HG03571 (cell line): ENCODE measurements at regions not wholly inside any gene's neighbourhood (a gene's known extent, or its start where the extent isn't known, plus 50 kb on each side); places are given as distances from the start of the nearest gene placed in this dataset.
"Not testable (repeated sequence)": the region's sequence is repeated elsewhere in the genome, so short reads cannot be mapped to it uniquely, and the experiment has no call there.

ENCODE experiments used
- ATAC-seq: cut with Tn5 transposase; IDR thresholded peaks from one replicate; pipeline ENCODE4 v1.9.1; 2021; ENCODE audit not compliant: unreplicated experiment

- ATAC-seq: no peak
Measured at GRCh38 chr18:11468617-11469016, 140.8 kb upstream of the SLC35G4 start.

- no peak for ATAC-seq
Measured at GRCh38 chr18:11468120-11468519, 141.3 kb upstream of the SLC35G4 start.

GRCh38 chr18:11467611-11468010 lies 141.8 kb upstream of the SLC35G4 start:
- no peak for ATAC-seq

- ATAC-seq: no peak
Measured at GRCh38 chr18:11464129-11464528, 145.3 kb upstream of the SLC35G4 start.

- ATAC-seq: no peak
Measured at GRCh38 chr18:11458447-11458846, 150.9 kb upstream of the SLC35G4 start.

- not testable (repeated sequence) for ATAC-seq
Measured at GRCh38 chr18:11457853-11458252, 151.5 kb upstream of the SLC35G4 start.

GRCh38 chr18:11454040-11454439 lies 155.4 kb upstream of the SLC35G4 start:
- no peak for ATAC-seq

GRCh38 chr18:11444169-11444568 lies 165.2 kb upstream of the SLC35G4 start:
- ATAC-seq: not testable (repeated sequence)

GRCh38 chr18:11437046-11437445 lies 172.3 kb upstream of the SLC35G4 start:
- ATAC-seq: no peak

GRCh38 chr18:11432360-11432811 lies 177.0 kb upstream of the SLC35G4 start:
- no peak for ATAC-seq

GRCh38 chr18:11429876-11430275 lies 179.5 kb upstream of the SLC35G4 start:
- no peak for ATAC-seq

- ATAC-seq: no peak
Measured at GRCh38 chr18:11425211-11425610, 184.2 kb upstream of the SLC35G4 start.

GRCh38 chr18:11419338-11419737 lies 190.1 kb upstream of the SLC35G4 start:
- no peak for ATAC-seq

- no peak for ATAC-seq
Measured at GRCh38 chr18:11412811-11413210, 196.6 kb upstream of the SLC35G4 start.

GRCh38 chr18:11411048-11411447 lies 198.3 kb upstream of the SLC35G4 start:
- no peak for ATAC-seq

GRCh38 chr18:11408555-11409065 lies 200.8 kb upstream of the SLC35G4 start:
- no peak for ATAC-seq

GRCh38 chr18:11407940-11408339 lies 201.5 kb upstream of the SLC35G4 start:
- ATAC-seq: no peak

- ATAC-seq: no peak
Measured at GRCh38 chr18:11405804-11406203, 203.6 kb upstream of the SLC35G4 start.

GRCh38 chr18:11400703-11401102 lies 208.7 kb upstream of the SLC35G4 start:
- ATAC-seq: no peak

GRCh38 chr18:11398625-11399024 lies 210.8 kb upstream of the SLC35G4 start:
- no peak for ATAC-seq

GRCh38 chr18:11392980-11393885 lies 216.2 kb upstream of the SLC35G4 start:
- no peak for ATAC-seq

GRCh38 chr18:11392292-11392691 lies 217.1 kb upstream of the SLC35G4 start:
- ATAC-seq: no peak
